GM06990 (cell line): ENCODE measurements at regions not wholly inside any gene's neighbourhood (a gene's known extent, or its start where the extent isn't known, plus 50 kb on each side); places are given as distances from the start of the nearest gene placed in this dataset.
"Not testable (repeated sequence)": the region's sequence is repeated elsewhere in the genome, so short reads cannot be mapped to it uniquely, and the experiment has no call there.

Source experiments
- DNase-seq: peaks from one replicate; pipeline ENCODE4 v3.0.0-alpha.2; 2011; ENCODE audit not compliant: insufficient read length; ENCODE audit errors: extremely low read depth
- H3K27me3 ChIP-seq: replicated peaks from 2 replicates; pipeline ENCODE4 v1.6.0; 2011; ENCODE audit warnings: low read length; ENCODE audit not compliant: control insufficient read depth, insufficient read depth
- H3K36me3 ChIP-seq: 2 replicates; pipeline ENCODE4 v1.5.1; 2011; ENCODE audit warnings: low read length; ENCODE audit not compliant: control insufficient read depth, insufficient read depth
- H3K4me3 ChIP-seq: replicated peaks from 2 replicates; pipeline ENCODE4 v1.5.1; 2011; ENCODE audit warnings: low read depth, mild to moderate bottlenecking, control low read depth, low read length
- TF ChIP-seq, protein P1 (sequence below): IDR thresholded peaks from 2 replicates; pipeline ENCODE4 v1.5.1; 2011; ENCODE audit warnings: low read length, control low read depth, mild to moderate bottlenecking, inconsistent platforms; ENCODE audit not compliant: insufficient read depth, poor library complexity, severe bottlenecking

DNA sequence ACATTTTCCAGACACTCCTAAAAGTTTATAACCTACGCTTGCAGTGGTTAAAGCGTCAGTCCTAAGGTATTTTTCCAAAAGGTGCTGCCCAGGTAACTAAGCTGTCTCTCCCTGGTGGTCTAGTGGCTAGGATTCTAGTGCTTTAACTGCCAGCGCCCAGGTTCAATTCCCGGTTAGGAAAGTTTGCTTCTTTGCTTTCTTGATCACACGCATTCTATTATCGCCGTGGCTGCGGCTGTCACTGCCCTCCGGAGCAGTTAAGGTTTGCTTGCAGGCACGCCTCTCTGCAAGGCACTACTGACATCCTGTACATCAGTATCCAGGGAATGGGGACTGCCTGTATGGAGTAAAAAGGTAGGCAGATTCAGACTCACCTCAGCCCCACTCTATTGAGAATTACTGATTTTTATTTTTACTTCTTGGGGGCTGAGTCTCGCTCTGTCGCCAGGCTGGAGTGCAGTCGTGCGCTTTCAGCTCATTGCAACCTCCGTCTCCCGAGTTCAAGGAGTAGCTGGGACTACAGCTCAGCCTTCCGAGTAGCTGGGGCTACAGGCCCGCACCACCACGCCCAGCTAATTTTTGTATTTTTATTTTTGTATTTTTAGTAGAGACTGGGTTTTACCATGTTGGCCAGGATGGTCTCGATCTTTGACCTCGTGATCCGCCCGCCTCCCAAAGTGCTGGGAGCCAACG, 53.2 kb upstream of the CFAP126 start:
- H3K27me3 ChIP-seq, result no peaks in the 10 kb centered on the region
- H3K4me3 ChIP-seq, result no peak overlapping the region
- TF ChIP-seq, protein P1, sequence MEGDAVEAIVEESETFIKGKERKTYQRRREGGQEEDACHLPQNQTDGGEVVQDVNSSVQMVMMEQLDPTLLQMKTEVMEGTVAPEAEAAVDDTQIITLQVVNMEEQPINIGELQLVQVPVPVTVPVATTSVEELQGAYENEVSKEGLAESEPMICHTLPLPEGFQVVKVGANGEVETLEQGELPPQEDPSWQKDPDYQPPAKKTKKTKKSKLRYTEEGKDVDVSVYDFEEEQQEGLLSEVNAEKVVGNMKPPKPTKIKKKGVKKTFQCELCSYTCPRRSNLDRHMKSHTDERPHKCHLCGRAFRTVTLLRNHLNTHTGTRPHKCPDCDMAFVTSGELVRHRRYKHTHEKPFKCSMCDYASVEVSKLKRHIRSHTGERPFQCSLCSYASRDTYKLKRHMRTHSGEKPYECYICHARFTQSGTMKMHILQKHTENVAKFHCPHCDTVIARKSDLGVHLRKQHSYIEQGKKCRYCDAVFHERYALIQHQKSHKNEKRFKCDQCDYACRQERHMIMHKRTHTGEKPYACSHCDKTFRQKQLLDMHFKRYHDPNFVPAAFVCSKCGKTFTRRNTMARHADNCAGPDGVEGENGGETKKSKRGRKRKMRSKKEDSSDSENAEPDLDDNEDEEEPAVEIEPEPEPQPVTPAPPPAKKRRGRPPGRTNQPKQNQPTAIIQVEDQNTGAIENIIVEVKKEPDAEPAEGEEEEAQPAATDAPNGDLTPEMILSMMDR, result no peak
- DNase-seq, result no peak
- H3K36me3 ChIP-seq, result no peaks in the 10 kb centered on the region

DNA sequence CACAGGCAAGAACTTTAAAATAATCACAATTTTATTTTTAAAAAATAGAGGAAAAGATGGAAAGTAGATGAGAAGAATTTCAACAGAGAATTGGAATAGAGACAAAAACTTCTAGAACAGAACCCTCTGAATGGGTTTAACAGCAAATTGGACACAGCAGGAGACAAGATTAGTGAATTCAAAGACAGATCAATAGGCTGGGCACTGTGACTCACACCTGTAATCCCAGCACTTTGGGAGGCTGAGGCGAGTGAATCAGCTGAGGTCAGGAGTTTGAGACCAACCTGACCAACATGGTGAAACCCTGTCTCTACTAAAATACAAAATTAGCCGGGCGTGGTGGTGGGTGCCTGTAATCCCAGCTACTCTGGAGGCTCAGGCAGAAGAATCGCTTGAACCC, 49.9 kb upstream of the CFAP126 start:
- H3K36me3 ChIP-seq, H3K27me3 ChIP-seq, H3K4me3 ChIP-seq, DNase-seq: not testable (repeated sequence)
